Osteocyte (in vitro differentiated cells): ENCODE measurements at regions not wholly inside any gene's neighbourhood (a gene's known extent, or its start where the extent isn't known, plus 50 kb on each side); places are given as distances from the start of the nearest gene placed in this dataset.

Experiments
- DNase-seq: peaks from one replicate; pipeline ENCODE4 v3.0.0; 2021; ENCODE audit warnings: mixed read lengths; ENCODE audit not compliant: unreplicated experiment; ENCODE audit errors: extremely low spot score
- H3K27ac Mint-ChIP-seq: one replicate; pipeline ENCODE4 v1.8.0; 2021; ENCODE audit warnings: mild to moderate bottlenecking, mixed read lengths; ENCODE audit not compliant: unreplicated experiment
- H3K27me3 Mint-ChIP-seq: one replicate; pipeline ENCODE4 v1.8.0; 2021; ENCODE audit warnings: mixed read lengths; ENCODE audit not compliant: unreplicated experiment
- H3K36me3 Mint-ChIP-seq: one replicate; pipeline ENCODE4 v1.8.0; 2021; ENCODE audit warnings: mixed read lengths; ENCODE audit not compliant: unreplicated experiment
- H3K4me1 Mint-ChIP-seq: one replicate; pipeline ENCODE4 v1.8.0; 2021; ENCODE audit warnings: mixed read lengths; ENCODE audit not compliant: unreplicated experiment
- H3K4me3 Mint-ChIP-seq: one replicate; pipeline ENCODE4 v1.8.0; 2021; ENCODE audit warnings: mild to moderate bottlenecking, moderate library complexity, mixed read lengths; ENCODE audit not compliant: unreplicated experiment
- H3K9me3 Mint-ChIP-seq: one replicate; pipeline ENCODE4 v1.8.0; 2021; ENCODE audit warnings: mixed read lengths; ENCODE audit not compliant: unreplicated experiment
- TF ChIP-seq, protein P1 (sequence below): fragments of 200-600 bp; sonication (generic); IDR thresholded peaks from 2 replicates; pipeline ENCODE4 v1.5.0; 2021; ENCODE audit warnings: antibody characterized with exemption, mild to moderate bottlenecking, moderate library complexity

GRCh38 chr9:94165592-94166235 is 81.5 kb downstream of the PTPDC1 start:
- Mint-ChIP-seq H3K36me3 (no peaks in the 10 kb centered on the region), H3K9me3 (no peaks in the 10 kb centered on the region), H3K4me1 (peaks cover 43% of the 10 kb centered on the region), H3K27ac (peak overlapping the region; percentile 72), H3K27me3 (no peaks in the 10 kb centered on the region), H3K4me3 (peak overlapping the region; percentile 66)
- TF ChIP-seq, protein P1, sequence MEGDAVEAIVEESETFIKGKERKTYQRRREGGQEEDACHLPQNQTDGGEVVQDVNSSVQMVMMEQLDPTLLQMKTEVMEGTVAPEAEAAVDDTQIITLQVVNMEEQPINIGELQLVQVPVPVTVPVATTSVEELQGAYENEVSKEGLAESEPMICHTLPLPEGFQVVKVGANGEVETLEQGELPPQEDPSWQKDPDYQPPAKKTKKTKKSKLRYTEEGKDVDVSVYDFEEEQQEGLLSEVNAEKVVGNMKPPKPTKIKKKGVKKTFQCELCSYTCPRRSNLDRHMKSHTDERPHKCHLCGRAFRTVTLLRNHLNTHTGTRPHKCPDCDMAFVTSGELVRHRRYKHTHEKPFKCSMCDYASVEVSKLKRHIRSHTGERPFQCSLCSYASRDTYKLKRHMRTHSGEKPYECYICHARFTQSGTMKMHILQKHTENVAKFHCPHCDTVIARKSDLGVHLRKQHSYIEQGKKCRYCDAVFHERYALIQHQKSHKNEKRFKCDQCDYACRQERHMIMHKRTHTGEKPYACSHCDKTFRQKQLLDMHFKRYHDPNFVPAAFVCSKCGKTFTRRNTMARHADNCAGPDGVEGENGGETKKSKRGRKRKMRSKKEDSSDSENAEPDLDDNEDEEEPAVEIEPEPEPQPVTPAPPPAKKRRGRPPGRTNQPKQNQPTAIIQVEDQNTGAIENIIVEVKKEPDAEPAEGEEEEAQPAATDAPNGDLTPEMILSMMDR = no peak
- DNase-seq = peak; percentile 99

GRCh38 chr9:94166236-94166975 is 82.1 kb downstream of the PTPDC1 start:
- Mint-ChIP-seq H3K9me3 (no peaks in the 10 kb centered on the region), H3K27me3 (no peaks in the 10 kb centered on the region)
- peak; percentile 98 for DNase-seq

GRCh38 chr9:94166976-94167346 is 82.7 kb downstream of the PTPDC1 start:
- no peak for DNase-seq
- Mint-ChIP-seq H3K27me3 (no peaks in the 10 kb centered on the region), H3K27ac (peak overlapping the region; percentile 83), H3K9me3 (no peaks in the 10 kb centered on the region), H3K4me1 (peaks cover 50% of the 10 kb centered on the region), H3K4me3 (peak overlapping the region; percentile 83), H3K36me3 (no peaks in the 10 kb centered on the region)
- TF ChIP-seq, protein P1 = peak; percentile 25

More at GRCh38 chr9:94166236-94166975, 82.1 kb downstream of the PTPDC1 start:
- Mint-ChIP-seq H3K27ac (peak overlapping the region; percentile 83), H3K4me3 (peak overlapping the region; percentile 83), H3K36me3 (no peaks in the 10 kb centered on the region), H3K4me1 (peaks cover 46% of the 10 kb centered on the region)
- TF ChIP-seq, protein P1 = peak; percentile 2

DNA sequence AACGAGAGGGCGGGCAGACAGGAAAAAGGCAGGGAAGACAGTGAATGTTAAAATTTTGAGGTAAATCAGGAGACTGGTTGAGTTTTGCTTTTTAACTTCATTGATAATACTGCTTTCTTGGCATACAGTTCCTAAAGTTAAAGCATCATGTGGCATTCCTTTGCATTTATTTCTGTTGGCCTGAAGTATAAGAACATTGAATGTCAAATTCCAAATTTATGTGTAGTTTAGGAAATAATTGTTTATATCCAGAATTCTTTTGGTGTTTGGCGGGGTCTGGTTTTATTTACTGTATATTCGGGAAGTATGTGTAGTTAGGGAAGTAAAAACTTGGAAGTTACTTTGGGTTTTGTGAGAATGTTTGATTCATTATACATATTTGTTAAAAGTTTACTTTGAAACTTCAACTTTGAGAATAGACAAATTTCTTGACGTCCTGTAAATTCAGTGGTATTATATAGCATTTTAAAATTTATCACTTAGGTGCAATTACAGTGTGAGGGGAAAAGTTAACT is 83.2 kb downstream of the PTPDC1 start:
- peaks cover 52% of the 10 kb centered on the region for H3K4me1 Mint-ChIP-seq
- no peak for DNase-seq
- H3K36me3 Mint-ChIP-seq = no peaks in the 10 kb centered on the region
- peak overlapping the region; percentile 83 for H3K4me3 Mint-ChIP-seq
- H3K27ac Mint-ChIP-seq = peak overlapping the region; percentile 83
- no peaks in the 10 kb centered on the region for H3K27me3 Mint-ChIP-seq
- TF ChIP-seq, protein P1 = no peak
- no peaks in the 10 kb centered on the region for H3K9me3 Mint-ChIP-seq
